IPS-20b (cell line): ENCODE measurements at regions not wholly inside any gene's neighbourhood (a gene's known extent, or its start where the extent isn't known, plus 50 kb on each side); places are given as distances from the start of the nearest gene placed in this dataset.

Source experiments
- H3K27ac ChIP-seq: one replicate; pipeline ENCODE4 v1.5.1; 2013; ENCODE audit warnings: low read length
- H3K27me3 ChIP-seq: 2 replicates; pipeline ENCODE4 v1.6.1; 2013; ENCODE audit warnings: mild to moderate bottlenecking, low read length, inconsistent platforms; ENCODE audit not compliant: insufficient read depth
- H3K36me3 ChIP-seq: 2 replicates; pipeline ENCODE4 v1.6.1; 2013; ENCODE audit warnings: low read depth, mild to moderate bottlenecking, inconsistent platforms, low read length, moderate library complexity; ENCODE audit not compliant: insufficient read depth
- H3K4me1 ChIP-seq: 2 replicates; pipeline ENCODE4 v1.6.1; 2013; ENCODE audit warnings: mild to moderate bottlenecking, control low read depth, inconsistent platforms, low read length, moderate library complexity; ENCODE audit not compliant: insufficient read depth
- H3K4me3 ChIP-seq: 2 replicates; pipeline ENCODE4 v1.5.1; 2013; ENCODE audit warnings: mild to moderate bottlenecking, low read length, inconsistent platforms
- H3K9ac ChIP-seq: 2 replicates; pipeline ENCODE4 v1.6.1; 2013; ENCODE audit warnings: low read depth, mild to moderate bottlenecking, inconsistent platforms, low read length, moderate library complexity
- H3K9me3 ChIP-seq: 2 replicates; pipeline ENCODE4 v1.6.1; 2013; ENCODE audit warnings: mild to moderate bottlenecking, low read depth, low read length, inconsistent platforms; ENCODE audit not compliant: insufficient read depth

DNA sequence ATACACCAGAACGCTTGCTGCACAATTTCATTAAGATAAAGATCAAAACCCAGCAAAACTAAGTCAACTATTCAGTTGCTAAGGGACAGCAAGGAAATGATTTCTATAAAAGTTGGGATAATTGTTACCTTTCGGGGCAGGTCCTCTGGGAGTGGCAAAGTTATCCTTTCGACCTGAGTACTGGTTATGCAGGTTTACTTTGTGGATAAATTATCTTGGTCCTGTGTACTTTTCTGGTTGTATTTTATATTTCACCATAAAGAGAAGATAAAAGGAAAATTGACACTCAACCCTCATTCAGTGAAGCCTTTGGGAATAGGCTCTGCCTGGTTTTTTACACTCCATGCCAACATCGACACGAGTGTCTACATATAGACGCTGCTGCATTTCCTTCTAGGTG is 146.5 kb downstream of the SYK start:
- H3K27me3 ChIP-seq: no peaks in the 10 kb centered on the region
- no peak overlapping the region for H3K4me3 ChIP-seq
- H3K9me3 ChIP-seq: no peaks in the 10 kb centered on the region
- 0 out of 2 replicates have a peak, but pooled peaks cover 3% of the 10 kb centered on the region for H3K4me1 ChIP-seq
- no peak overlapping the region for H3K9ac ChIP-seq
- no peaks in the 10 kb centered on the region for H3K36me3 ChIP-seq
- no peak overlapping the region for H3K27ac ChIP-seq

- Histone ChIP-seq H3K36me3 (no peaks in the 10 kb centered on the region), H3K4me1 (0 out of 2 replicates have a peak, but pooled peaks cover 3% of the 10 kb centered on the region), H3K9me3 (no peaks in the 10 kb centered on the region), H3K4me3 (no peak overlapping the region), H3K27me3 (no peaks in the 10 kb centered on the region), H3K27ac (no peak overlapping the region), H3K9ac (no peak overlapping the region)
These were observed 149.0 kb downstream of the SYK start for GRCh38 chr9:90950600-90950999.

GRCh38 chr9:90953200-90953599 is 151.6 kb downstream of the SYK start:
- Histone ChIP-seq H3K4me1 (0 out of 2 replicates have a peak, but pooled peaks cover 3% of the 10 kb centered on the region), H3K4me3 (no peak overlapping the region), H3K27ac (no peak overlapping the region), H3K9me3 (no peaks in the 10 kb centered on the region), H3K36me3 (no peaks in the 10 kb centered on the region), H3K27me3 (no peaks in the 10 kb centered on the region), H3K9ac (no peak overlapping the region)

DNA sequence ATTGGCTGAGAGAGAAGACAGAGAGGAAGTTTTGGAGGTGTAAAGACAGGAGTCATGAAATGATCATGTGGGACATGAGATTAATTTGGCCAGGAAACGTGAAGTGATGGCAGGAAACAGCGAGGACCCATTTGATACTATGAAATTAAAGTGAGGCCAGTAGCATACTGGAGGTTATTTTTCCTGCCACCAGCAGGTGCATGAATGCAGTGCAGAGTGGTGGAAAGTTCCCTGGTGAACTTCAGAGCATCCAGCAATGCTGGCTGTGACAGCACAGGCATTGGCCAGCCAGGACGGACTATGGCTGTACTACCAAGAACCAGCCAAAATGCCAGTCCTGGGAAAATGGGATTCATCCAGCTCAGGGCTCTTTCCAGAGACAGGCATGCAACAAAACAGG is 152.2 kb downstream of the SYK start:
- Histone ChIP-seq H3K9me3 (no peaks in the 10 kb centered on the region), H3K27me3 (no peaks in the 10 kb centered on the region), H3K27ac (no peak overlapping the region), H3K4me3 (no peak overlapping the region), H3K9ac (no peak overlapping the region), H3K36me3 (no peaks in the 10 kb centered on the region), H3K4me1 (0 out of 2 replicates have a peak, but pooled peaks cover 3% of the 10 kb centered on the region)

GRCh38 chr9:90956026-90956810 is 154.6 kb downstream of the SYK start:
- Histone ChIP-seq H3K27me3 (no peaks in the 10 kb centered on the region), H3K27ac (no peak overlapping the region), H3K9ac (no peak overlapping the region), H3K36me3 (no peaks in the 10 kb centered on the region), H3K9me3 (no peaks in the 10 kb centered on the region), H3K4me3 (no peak overlapping the region), H3K4me1 (0 out of 2 replicates have a peak, but pooled peaks cover 3% of the 10 kb centered on the region)

DNA sequence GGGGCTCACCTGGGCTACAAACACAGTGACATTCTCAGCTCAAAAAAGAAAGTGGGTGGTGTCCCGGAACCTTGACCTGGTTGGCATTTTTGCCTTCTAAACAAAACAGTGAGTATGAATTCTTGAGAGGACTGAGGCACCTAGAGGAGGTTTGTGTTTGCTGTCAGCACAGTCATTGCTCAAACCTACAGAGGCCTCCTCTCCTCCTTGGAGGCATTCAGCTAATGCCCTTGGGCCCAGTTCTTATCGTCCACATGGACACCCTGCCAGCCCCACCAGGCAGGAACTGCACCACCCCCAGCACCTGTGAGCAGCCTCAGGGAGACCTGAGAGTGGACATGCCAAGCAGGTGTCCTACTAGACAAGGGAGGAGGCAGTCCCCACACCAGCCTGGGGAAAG is 156.7 kb downstream of the SYK start:
- H3K9ac ChIP-seq: no peak overlapping the region
- H3K27ac ChIP-seq: no peak overlapping the region
- H3K9me3 ChIP-seq: no peaks in the 10 kb centered on the region
- no peaks in the 10 kb centered on the region for H3K36me3 ChIP-seq
- H3K4me3 ChIP-seq: no peak overlapping the region
- no peaks in the 10 kb centered on the region for H3K4me1 ChIP-seq
- H3K27me3 ChIP-seq: no peaks in the 10 kb centered on the region

DNA sequence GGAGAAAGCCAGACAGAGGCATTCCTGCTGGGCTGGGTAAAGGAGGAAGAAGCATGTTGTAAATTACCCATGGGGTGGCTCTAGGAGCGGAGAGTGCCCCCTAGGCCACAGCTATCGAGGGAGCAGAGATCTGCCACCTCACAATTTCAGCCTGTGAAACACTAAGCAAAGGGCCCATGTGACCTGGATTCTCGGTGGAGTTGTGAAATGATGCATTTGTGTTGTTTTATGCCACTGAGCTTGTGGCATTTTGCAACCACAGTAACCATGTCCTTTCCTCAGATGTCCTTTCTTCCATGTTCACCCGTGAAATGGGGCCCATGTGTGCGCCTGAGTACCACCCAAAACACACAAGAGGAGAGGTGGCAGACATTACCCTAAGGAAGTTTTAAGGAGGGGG is 159.3 kb downstream of the SYK start:
- H3K9me3 ChIP-seq: no peaks in the 10 kb centered on the region
- no peaks in the 10 kb centered on the region; the same call in 1 of the 2 replicates for H3K4me1 ChIP-seq
- no peak overlapping the region for H3K9ac ChIP-seq
- H3K27me3 ChIP-seq: no peaks in the 10 kb centered on the region
- no peak overlapping the region for H3K27ac ChIP-seq
- H3K36me3 ChIP-seq: no peaks in the 10 kb centered on the region
- no peak overlapping the region for H3K4me3 ChIP-seq

- Histone ChIP-seq H3K27me3 (no peaks in the 10 kb centered on the region), H3K9ac (no peak overlapping the region), H3K9me3 (no peaks in the 10 kb centered on the region), H3K27ac (no peak overlapping the region), H3K36me3 (no peaks in the 10 kb centered on the region), H3K4me3 (no peak overlapping the region), H3K4me1 (no peaks in the 10 kb centered on the region; the same call in 1 of the 2 replicates)
These were observed 159.8 kb downstream of the SYK start for GRCh38 chr9:90961375-90961774.

DNA sequence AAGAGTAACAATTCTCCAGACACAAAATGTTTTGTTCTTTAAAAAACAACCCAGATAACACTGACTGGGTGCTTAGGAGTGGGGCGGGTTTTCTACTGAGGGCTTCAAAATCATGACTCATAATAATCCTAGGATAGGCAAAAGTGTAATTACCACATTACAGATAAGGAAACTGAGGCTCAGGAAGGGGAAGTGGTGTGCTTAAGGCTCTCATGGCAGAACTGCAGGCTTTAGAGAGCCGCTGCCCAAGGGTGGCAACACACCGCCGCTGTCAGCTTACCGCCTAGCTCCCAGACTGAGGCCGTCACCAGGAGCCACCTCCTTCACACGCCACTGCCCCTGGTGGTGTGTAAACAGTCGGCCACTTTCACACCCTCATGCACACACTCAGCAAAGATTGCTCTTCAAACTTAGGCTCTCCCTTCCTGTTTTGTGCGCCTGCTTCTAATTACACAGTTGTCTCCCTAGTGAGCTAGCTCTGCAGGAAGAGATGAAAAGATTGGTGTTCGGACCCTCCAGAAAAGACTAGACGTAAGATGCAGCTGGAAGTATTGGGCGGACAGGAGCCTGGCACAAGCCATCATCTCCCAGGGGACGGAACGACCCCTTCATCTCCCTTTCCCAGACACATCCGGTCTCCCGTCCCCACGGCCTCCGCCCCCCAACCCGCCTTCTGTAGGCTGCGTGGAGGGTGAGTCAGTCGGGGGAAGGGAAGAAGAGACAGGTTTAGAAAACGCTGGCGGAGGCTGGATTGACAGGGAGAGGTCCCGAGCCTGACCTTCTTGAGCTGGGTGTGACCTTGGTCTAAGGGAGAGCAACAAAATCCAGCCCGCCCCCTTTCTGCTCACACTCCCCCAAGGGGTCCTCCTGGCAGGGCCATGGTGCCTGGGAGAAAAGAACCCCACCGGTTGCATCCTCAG is 162.7 kb downstream of the SYK start:
- Histone ChIP-seq H3K4me3 (no peak overlapping the region), H3K27ac (no peak overlapping the region), H3K27me3 (no peaks in the 10 kb centered on the region), H3K9ac (no peak overlapping the region), H3K4me1 (peaks cover 14% of the 10 kb centered on the region; the same call in 1 of the 2 replicates), H3K36me3 (no peaks in the 10 kb centered on the region), H3K9me3 (no peaks in the 10 kb centered on the region)

DNA sequence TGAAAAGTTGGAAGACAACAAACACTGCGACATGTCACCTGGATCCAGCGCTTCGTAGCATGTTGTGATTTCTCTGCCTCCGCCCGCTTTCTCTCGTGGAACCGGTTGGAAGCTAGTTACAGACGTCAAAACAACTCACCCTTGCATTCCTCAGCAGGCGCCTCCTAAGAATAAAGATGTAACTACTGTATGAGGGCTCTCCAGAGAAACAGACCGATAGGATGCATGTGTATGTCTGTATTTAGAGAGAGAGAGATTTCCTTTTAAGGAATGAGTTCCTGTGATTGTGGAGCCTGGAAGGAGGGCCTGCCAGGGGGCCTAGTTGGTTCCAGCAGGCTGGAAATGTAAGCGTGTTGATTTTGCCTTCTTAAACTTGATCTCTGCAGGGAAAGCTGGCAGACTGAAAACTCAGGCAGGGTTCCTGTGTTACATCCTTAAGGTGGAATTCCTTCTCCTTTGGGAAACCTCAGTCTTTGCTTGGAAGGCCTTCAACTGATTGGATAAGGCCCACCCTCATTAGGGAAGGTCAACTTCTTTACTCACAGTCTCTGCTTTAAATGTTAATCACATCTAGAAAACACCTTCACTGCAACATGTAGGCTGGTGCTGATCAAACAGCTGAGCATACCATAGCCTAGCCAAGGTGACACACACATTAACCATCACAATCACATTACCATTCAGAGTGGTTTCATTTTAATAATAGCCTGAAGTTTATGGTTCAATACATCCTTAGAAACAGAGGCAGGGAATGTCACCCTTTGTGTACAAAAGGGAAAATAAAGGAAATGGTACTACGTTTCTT is 163.8 kb downstream of the SYK start:
- Histone ChIP-seq H3K4me3 (no peak overlapping the region), H3K27ac (no peak overlapping the region), H3K9me3 (no peaks in the 10 kb centered on the region), H3K4me1 (peaks cover 14% of the 10 kb centered on the region; the same call in 1 of the 2 replicates), H3K9ac (no peak overlapping the region), H3K27me3 (no peaks in the 10 kb centered on the region), H3K36me3 (no peaks in the 10 kb centered on the region)

DNA sequence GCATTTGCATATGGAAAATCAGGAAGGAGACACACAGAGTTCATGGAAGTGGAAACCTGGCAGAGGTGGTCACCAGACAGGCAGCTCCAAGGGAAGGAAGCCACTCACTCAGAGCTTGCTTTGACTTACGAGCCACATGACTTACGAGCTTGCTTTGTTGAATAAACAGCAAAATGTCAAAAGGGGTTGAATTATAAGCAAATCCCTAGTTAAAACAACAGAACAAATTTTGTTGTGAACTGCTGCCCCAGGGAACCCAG is 164.3 kb downstream of the SYK start:
- Histone ChIP-seq H3K36me3 (no peaks in the 10 kb centered on the region), H3K27me3 (no peaks in the 10 kb centered on the region), H3K27ac (no peak overlapping the region), H3K4me3 (no peak overlapping the region), H3K9ac (no peak overlapping the region), H3K9me3 (no peaks in the 10 kb centered on the region), H3K4me1 (peaks cover 14% of the 10 kb centered on the region; the same call in 1 of the 2 replicates)
